Liver (tissue), 8 donors: ENCODE measurements at regions not wholly inside any gene's neighbourhood (a gene's known extent, or its start where the extent isn't known, plus 50 kb on each side); places are given as distances from the start of the nearest gene placed in this dataset.

ENCODE experiments used
- DNase-seq: peaks from one replicate; pipeline ENCODE4 v3.0.0-alpha.2; 2017; ENCODE audit warnings: low spot score
- H3K27ac ChIP-seq, 2 donors: one replicate each; pipeline ENCODE4 v1.7.0; 2013; ENCODE audit warnings: inconsistent platforms in 2 of 2, low read length in 2 of 2, control low read depth in 1 of 2, low read depth in 1 of 2, mild to moderate bottlenecking in 1 of 2
- H3K27me3 ChIP-seq, 4 donors: one replicate each; pipeline versions ENCODE4 v1.6.1 to v1.7.0; 2013; ENCODE audit warnings: low read length in 3 of 4, inconsistent platforms in 1 of 4, mild to moderate bottlenecking in 1 of 4, moderate library complexity in 1 of 4; ENCODE audit not compliant: control insufficient read depth in 4 of 4, insufficient read depth in 4 of 4
- H3K36me3 ChIP-seq, 4 donors: one replicate each; pipeline versions ENCODE4 v1.6.1 to v1.7.0; 2013; ENCODE audit warnings: low read length in 3 of 4, mild to moderate bottlenecking in 3 of 4, low read depth in 1 of 4, moderate library complexity in 1 of 4; ENCODE audit not compliant: control insufficient read depth in 4 of 4, insufficient read depth in 3 of 4
- H3K4me1 ChIP-seq, 4 donors: one replicate each; pipeline versions ENCODE4 v1.6.1 to v1.7.0; 2013; ENCODE audit warnings: low read length in 3 of 4, mild to moderate bottlenecking in 3 of 4, moderate library complexity in 1 of 4; ENCODE audit not compliant: control insufficient read depth in 4 of 4, insufficient read depth in 4 of 4
- H3K4me3 ChIP-seq, 3 donors: one replicate each; pipeline versions ENCODE4 v1.6.1 to v1.7.0; 2013; ENCODE audit warnings: low read length in 3 of 3, control low read depth in 1 of 3, low read depth in 1 of 3, mild to moderate bottlenecking in 1 of 3
- H3K9ac ChIP-seq, 2 donors: one replicate each; pipeline ENCODE4 v1.7.0; 2013; ENCODE audit warnings: low read length in 2 of 2, mild to moderate bottlenecking in 2 of 2, moderate library complexity in 2 of 2, control low read depth in 1 of 2, low read depth in 1 of 2
- H3K9me3 ChIP-seq, 4 donors: one replicate each; pipeline versions ENCODE4 v1.6.1 to v1.7.0; 2013; ENCODE audit warnings: low read length in 3 of 4; ENCODE audit not compliant: control insufficient read depth in 4 of 4
- CTCF ChIP-seq: fragments of 150-350 bp; IDR thresholded peaks from 2 replicates; pipeline ENCODE4 v1.5.1; 2017; ENCODE audit warnings: improper control_type of control experiment, low read depth, low read length; ENCODE audit not compliant: missing input control
- EGR1 ChIP-seq, 2 donors: IDR thresholded peaks; 2 replicates each; pipeline ENCODE4 v1.6.1; 2016 to 2018; ENCODE audit warnings: antibody characterized with exemption in 2 of 2, low read depth in 2 of 2
- FOXA1 ChIP-seq: IDR thresholded peaks from 2 replicates; pipeline ENCODE4 v1.6.1; 2016; ENCODE audit warnings: antibody characterized with exemption
- FOXA2 ChIP-seq: IDR thresholded peaks from 2 replicates; pipeline ENCODE4 v1.6.1; 2016; ENCODE audit warnings: antibody characterized with exemption
- GABPA ChIP-seq, 2 donors: IDR thresholded peaks in 1 of 2; conservative IDR thresholded peaks in 1 of 2; 2 replicates each; pipeline ENCODE4 v1.6.1; 2016; ENCODE audit warnings: antibody characterized with exemption in 2 of 2, mild to moderate bottlenecking in 1 of 2, moderate library complexity in 1 of 2
- HNF4A ChIP-seq, 2 donors: conservative IDR thresholded peaks; 2 replicates each; pipeline ENCODE4 v1.6.1; 2016; ENCODE audit warnings: antibody characterized with exemption in 2 of 2, mild to moderate bottlenecking in 2 of 2
- HNF4G ChIP-seq: IDR thresholded peaks from 2 replicates; pipeline ENCODE4 v1.6.1; 2016; ENCODE audit warnings: antibody characterized with exemption
- JUND ChIP-seq, 2 donors: IDR thresholded peaks; 2 replicates each; pipeline ENCODE4 v1.6.1; 2016; ENCODE audit warnings: antibody characterized with exemption in 2 of 2
- NR2F2 ChIP-seq: IDR thresholded peaks from 2 replicates; pipeline ENCODE4 v1.6.1; 2016; ENCODE audit warnings: antibody characterized with exemption
- RAD21 ChIP-seq, 2 donors: IDR thresholded peaks; 2 replicates each; pipeline ENCODE4 v1.6.1; 2016; ENCODE audit warnings: antibody characterized with exemption in 2 of 2, mild to moderate bottlenecking in 2 of 2
- REST ChIP-seq: IDR thresholded peaks from 2 replicates; pipeline ENCODE4 v1.6.1; 2016; ENCODE audit warnings: antibody characterized with exemption, mild to moderate bottlenecking
- SP1 ChIP-seq: IDR thresholded peaks from 2 replicates; pipeline ENCODE4 v1.6.1; 2018; ENCODE audit warnings: antibody characterized with exemption, mild to moderate bottlenecking
- TAF1 ChIP-seq: conservative IDR thresholded peaks from 2 replicates; pipeline ENCODE4 v1.6.1; 2016; ENCODE audit warnings: antibody characterized with exemption, mild to moderate bottlenecking
- YY1 ChIP-seq: IDR thresholded peaks from 2 replicates; pipeline ENCODE4 v1.6.1; 2016; ENCODE audit warnings: antibody characterized with exemption, mild to moderate bottlenecking
- WGBS: extraction: QIAGEN DNeasy Blood & Tissue Kit; methylation state at CpG from one replicate; pipeline ENCODE4 v1.1.7; 2013; 5-methylcytosine and 5-hydroxymethylcytosine counted together
- TF ChIP-seq, protein P1 (sequence below): IDR thresholded peaks from 2 replicates; pipeline ENCODE4 v1.6.1; 2016; ENCODE audit warnings: antibody characterized with exemption
- TF ChIP-seq, protein P2 (sequence below): IDR thresholded peaks from 2 replicates; pipeline ENCODE4 v1.6.1; 2016; ENCODE audit warnings: antibody characterized with exemption
- TF ChIP-seq, protein P3 (sequence below): IDR thresholded peaks from 2 replicates; pipeline ENCODE4 v1.6.1; 2016; ENCODE audit warnings: antibody characterized with exemption
- donor health status: healthy.
- donor health status: healthy.
- donor health status: healthy.
- donor health status: healthy.
- donor health status: healthy.

DNA sequence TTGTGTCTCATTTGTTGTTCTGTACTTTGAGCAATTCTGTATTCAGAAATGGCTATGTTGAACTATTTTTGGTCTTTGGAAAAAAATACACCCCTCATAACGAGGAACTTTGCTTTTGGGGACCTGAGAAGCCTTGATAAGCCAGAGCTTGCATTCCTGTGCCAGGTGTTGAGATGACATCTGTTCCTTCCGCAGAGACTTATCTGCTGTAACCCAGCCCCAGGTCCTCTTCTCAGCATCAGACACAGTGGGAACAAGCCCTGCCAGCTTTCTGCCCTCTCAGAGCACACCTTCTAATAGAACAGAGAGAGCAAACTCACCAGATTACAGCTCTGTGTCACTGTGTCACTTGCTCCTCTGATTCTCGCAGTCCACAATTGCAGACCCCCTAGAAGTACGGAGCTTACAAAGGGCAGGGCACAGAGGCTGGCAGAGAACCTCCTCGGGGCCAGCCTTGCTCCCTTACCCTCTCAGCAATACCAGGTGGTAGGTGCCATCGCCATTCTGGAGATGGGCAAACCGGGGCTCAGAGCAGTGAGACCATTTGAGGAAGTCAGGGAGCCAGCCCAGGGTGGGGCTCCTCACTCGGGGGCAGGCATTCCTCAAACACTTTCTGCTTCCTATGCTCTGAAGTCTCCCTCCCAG is 97.4 kb downstream of the DDX1 start:
- no peaks in the 10 kb centered on the region for H3K27me3 ChIP-seq
- TF ChIP-seq GABPA (IDR thresholded peaks at IDR 0.05 in 1 of 2, conservative IDR thresholded peaks at IDR 0.05 in 1 of 2) (no peak), JUND (IDR thresholded peaks at IDR 0.05) (no peak), RAD21 (IDR thresholded peaks at IDR 0.05) (no peak), YY1 (no peak), HNF4A (conservative IDR thresholded peaks at IDR 0.05) (no peak), NR2F2 (no peak), CTCF (no peak), EGR1 (IDR thresholded peaks at IDR 0.05; ENCODE audit: low read depth in 2 of 2) (no peak), HNF4G (no peak), REST (no peak), TAF1 (no peak)
- TF ChIP-seq, protein P1, sequence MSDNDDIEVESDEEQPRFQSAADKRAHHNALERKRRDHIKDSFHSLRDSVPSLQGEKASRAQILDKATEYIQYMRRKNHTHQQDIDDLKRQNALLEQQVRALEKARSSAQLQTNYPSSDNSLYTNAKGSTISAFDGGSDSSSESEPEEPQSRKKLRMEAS, result no peak
- TF ChIP-seq, protein P2, sequence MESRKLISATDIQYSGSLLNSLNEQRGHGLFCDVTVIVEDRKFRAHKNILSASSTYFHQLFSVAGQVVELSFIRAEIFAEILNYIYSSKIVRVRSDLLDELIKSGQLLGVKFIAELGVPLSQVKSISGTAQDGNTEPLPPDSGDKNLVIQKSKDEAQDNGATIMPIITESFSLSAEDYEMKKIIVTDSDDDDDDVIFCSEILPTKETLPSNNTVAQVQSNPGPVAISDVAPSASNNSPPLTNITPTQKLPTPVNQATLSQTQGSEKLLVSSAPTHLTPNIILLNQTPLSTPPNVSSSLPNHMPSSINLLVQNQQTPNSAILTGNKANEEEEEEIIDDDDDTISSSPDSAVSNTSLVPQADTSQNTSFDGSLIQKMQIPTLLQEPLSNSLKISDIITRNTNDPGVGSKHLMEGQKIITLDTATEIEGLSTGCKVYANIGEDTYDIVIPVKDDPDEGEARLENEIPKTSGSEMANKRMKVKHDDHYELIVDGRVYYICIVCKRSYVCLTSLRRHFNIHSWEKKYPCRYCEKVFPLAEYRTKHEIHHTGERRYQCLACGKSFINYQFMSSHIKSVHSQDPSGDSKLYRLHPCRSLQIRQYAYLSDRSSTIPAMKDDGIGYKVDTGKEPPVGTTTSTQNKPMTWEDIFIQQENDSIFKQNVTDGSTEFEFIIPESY, result no peak
- H3K4me3 ChIP-seq, result no peak overlapping the region
- no peaks in the 10 kb centered on the region for H3K9me3 ChIP-seq
- no peak overlapping the region for H3K9ac ChIP-seq
- WGBS, result 81% methylated on average over 8 of the region's 8 CpGs
- no peak for DNase-seq
- H3K4me1 ChIP-seq, result peaks cover 0 to 6% (median 4%) of the 10 kb centered on the region in 4 donors
- no peaks in the 10 kb centered on the region for H3K36me3 ChIP-seq
- no peak overlapping the region for H3K27ac ChIP-seq

- Histone ChIP-seq H3K4me3 (no peak overlapping the region), H3K27me3 (no peaks in the 10 kb centered on the region), H3K27ac (no peak overlapping the region), H3K9ac (no peak overlapping the region), H3K4me1 (peaks cover 0 to 6% (median 4%) of the 10 kb centered on the region in 4 donors), H3K36me3 (no peaks in the 10 kb centered on the region), H3K9me3 (no peaks in the 10 kb centered on the region)
- no peak for DNase-seq
- 92% methylated on average over 10 of the region's 10 CpGs for WGBS
- TF ChIP-seq, protein P2, result no peak
- TF ChIP-seq SP1, result no peak
- TF ChIP-seq CTCF, result no peak
- no peak for TF ChIP-seq FOXA1
- no peak for TF ChIP-seq RAD21 (IDR thresholded peaks at IDR 0.05)
- no peak for TF ChIP-seq GABPA (IDR thresholded peaks at IDR 0.05 in 1 of 2, conservative IDR thresholded peaks at IDR 0.05 in 1 of 2)
- no peak for TF ChIP-seq FOXA2
- TF ChIP-seq, protein P3, sequence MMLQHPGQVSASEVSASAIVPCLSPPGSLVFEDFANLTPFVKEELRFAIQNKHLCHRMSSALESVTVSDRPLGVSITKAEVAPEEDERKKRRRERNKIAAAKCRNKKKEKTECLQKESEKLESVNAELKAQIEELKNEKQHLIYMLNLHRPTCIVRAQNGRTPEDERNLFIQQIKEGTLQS, result no peak
These were observed 98.0 kb downstream of the DDX1 start for GRCh38 chr2:15689654-15690053.
